PFSK-1 (cell line): ENCODE measurements at regions not wholly inside any gene's neighbourhood (a gene's known extent, or its start where the extent isn't known, plus 50 kb on each side); places are given as distances from the start of the nearest gene placed in this dataset.

Experiments
- FOXP2 ChIP-seq: optimal IDR thresholded peaks from 2 replicates; pipeline ENCODE3; 2011; ENCODE audit warnings: borderline replicate concordance, control low read depth, inconsistent platforms; ENCODE audit not compliant: insufficient read depth; ENCODE audit errors: extremely low read length, extremely low read depth
- POLR2AphosphoS5 ChIP-seq: IDR thresholded peaks from 2 replicates; pipeline ENCODE4 v1.6.1; 2012; ENCODE audit warnings: low read depth, mild to moderate bottlenecking, control low read depth, low read length, moderate library complexity
- SIN3A ChIP-seq: IDR thresholded peaks from 2 replicates; pipeline ENCODE4 v1.6.1; 2012; ENCODE audit warnings: mild to moderate bottlenecking, low read length, moderate library complexity, borderline replicate concordance; ENCODE audit not compliant: insufficient read depth
- TAF1 ChIP-seq: IDR thresholded peaks from 2 replicates; pipeline ENCODE4 v1.6.1; 2012; ENCODE audit warnings: low read length, control low read depth, borderline replicate concordance; ENCODE audit not compliant: insufficient read depth
- TF ChIP-seq, protein P1 (sequence below), 2 experiments: IDR thresholded peaks; 2 replicates each; pipeline versions ENCODE4 v1.6.1 to v1.8.0; 2011 to 2012; ENCODE audit warnings: low read depth in 2 of 2, low read length in 2 of 2, control low read depth in 1 of 2, inconsistent platforms in 1 of 2, mild to moderate bottlenecking in 1 of 2, moderate library complexity in 1 of 2; ENCODE audit not compliant: insufficient read depth in 1 of 2

DNA sequence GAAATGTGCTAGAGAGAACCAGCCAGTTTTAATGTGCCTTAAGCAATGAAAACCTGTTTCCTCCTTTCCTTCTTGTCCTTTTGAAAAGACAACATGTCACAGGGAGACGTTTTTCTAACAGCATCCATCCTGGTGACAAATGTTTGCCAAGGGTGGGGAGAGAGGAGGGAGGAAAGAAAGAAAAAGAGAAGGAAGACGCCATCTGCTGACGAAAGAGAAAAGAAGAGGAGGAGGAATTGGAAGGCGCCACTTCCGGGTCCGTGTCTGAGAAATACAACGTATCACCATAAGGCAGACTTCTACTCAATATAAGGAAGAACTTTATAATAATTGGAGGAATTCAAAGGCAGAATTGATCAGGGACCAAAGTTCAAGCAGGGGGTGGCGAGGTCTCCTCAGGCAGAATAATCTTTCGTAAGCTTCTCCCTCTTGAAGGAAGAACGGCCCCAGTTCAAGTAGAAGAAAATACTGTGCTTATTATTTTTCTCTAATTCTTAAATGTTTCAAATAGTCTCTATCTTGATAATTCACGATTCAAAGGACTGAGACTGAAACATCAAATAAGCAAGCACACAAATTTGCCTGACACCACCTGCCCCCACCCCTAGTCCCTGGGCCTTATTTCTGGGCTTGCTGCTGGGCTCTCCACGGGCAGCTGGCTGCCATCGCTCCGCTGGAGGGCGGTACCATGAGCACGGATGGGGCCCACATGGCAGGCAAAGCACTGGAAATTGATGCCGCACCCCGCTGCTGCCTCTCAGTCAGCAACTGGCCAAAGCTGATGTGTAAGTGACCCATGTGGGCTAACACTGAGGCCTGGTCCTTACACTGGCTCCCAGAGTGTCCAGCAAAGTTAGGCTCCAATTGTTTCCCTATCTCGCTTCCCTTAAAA, 273.7 kb upstream of the KLF14 start:
- TF ChIP-seq TAF1 (no peak), FOXP2 (no peak), SIN3A (no peak), POLR2AphosphoS5 (no peak)
- TF ChIP-seq, protein P1, sequence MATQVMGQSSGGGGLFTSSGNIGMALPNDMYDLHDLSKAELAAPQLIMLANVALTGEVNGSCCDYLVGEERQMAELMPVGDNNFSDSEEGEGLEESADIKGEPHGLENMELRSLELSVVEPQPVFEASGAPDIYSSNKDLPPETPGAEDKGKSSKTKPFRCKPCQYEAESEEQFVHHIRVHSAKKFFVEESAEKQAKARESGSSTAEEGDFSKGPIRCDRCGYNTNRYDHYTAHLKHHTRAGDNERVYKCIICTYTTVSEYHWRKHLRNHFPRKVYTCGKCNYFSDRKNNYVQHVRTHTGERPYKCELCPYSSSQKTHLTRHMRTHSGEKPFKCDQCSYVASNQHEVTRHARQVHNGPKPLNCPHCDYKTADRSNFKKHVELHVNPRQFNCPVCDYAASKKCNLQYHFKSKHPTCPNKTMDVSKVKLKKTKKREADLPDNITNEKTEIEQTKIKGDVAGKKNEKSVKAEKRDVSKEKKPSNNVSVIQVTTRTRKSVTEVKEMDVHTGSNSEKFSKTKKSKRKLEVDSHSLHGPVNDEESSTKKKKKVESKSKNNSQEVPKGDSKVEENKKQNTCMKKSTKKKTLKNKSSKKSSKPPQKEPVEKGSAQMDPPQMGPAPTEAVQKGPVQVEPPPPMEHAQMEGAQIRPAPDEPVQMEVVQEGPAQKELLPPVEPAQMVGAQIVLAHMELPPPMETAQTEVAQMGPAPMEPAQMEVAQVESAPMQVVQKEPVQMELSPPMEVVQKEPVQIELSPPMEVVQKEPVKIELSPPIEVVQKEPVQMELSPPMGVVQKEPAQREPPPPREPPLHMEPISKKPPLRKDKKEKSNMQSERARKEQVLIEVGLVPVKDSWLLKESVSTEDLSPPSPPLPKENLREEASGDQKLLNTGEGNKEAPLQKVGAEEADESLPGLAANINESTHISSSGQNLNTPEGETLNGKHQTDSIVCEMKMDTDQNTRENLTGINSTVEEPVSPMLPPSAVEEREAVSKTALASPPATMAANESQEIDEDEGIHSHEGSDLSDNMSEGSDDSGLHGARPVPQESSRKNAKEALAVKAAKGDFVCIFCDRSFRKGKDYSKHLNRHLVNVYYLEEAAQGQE (IDR thresholded peaks at IDR 0.05; ENCODE audit: insufficient read depth in 1 of 2, low read depth in 2 of 2, low read length in 2 of 2) = no peak

GRCh38 chr7:131008840-131009711, 275.1 kb upstream of the KLF14 start:
- TF ChIP-seq POLR2AphosphoS5 = no peak
- no peak for TF ChIP-seq FOXP2
- TF ChIP-seq, protein P1 (IDR thresholded peaks at IDR 0.05; ENCODE audit: insufficient read depth in 1 of 2, low read depth in 2 of 2, low read length in 2 of 2) = no peak
- TF ChIP-seq SIN3A = no peak
- TF ChIP-seq TAF1 = no peak

DNA sequence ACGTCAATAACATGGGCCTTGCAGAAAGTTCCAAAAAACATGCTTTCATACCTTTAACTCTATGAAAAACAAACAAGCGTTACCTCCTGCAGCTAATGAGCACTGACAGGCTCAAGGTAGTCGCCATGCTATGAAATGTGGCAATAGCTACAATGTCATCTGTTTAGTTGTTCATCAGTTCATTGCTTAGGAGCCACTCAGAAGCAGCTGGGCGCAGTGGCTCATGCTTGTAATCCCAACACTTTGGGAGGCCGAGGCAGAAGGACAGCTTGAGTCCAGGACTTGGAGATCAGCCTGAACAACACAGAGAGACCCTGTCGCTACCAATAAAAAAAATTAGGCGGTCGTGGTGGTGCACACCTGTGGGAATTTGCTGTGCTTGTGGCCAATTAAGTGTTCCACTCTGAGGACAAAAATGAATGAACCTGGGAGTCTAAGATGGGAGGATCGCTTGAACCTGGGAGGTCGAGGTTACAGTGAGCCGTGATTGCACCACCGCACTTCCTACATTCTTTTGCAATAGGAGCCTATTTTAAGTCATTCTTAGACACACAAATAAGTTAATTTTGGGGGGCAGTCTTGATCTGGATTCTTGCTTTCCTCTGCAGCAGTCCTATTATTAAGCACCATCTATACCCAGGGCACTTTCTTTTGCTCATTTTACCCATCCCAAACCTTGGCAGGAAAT, 276.2 kb upstream of the KLF14 start:
- TF ChIP-seq, protein P1 (IDR thresholded peaks at IDR 0.05; ENCODE audit: insufficient read depth in 1 of 2, low read depth in 2 of 2, low read length in 2 of 2) = no peak
- TF ChIP-seq FOXP2 = no peak
- no peak for TF ChIP-seq TAF1
- no peak for TF ChIP-seq POLR2AphosphoS5
- TF ChIP-seq SIN3A = no peak

DNA sequence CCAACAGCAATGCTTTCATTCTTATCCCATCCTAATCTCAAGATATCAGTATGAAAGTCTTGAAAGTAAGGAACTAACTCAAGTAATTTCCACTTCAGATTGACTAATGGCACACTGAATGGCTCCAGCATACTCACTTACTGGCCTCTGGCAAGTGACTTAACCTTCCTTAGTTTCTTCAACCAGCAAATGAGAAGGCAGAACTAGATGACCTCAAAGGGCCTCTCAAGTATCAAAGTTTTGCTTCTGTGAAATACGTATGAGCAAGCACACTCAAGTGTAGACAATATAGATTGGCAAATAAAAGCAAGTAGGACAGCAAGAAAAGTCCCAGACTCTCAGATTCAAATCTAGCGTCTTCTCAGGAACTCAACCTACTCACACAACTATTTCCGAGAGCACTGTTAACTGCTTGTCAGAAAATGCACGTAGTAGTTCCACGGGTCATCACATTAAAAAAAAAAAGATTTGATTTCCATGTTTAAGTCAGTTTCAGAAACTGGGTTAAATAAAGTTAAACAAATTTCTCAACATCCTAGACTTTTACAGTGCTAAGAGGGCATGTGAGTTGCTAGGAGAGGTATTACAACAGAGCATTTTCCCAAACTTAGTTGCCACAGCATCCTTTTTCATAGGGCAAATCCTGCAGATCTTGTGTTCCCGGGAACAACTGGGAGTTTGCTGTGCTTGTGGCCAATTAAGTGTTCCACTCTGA, 276.9 kb upstream of the KLF14 start:
- TF ChIP-seq TAF1 (no peak), SIN3A (no peak), POLR2AphosphoS5 (no peak), FOXP2 (no peak)
- TF ChIP-seq, protein P1 (IDR thresholded peaks at IDR 0.05; ENCODE audit: insufficient read depth in 1 of 2, low read depth in 2 of 2, low read length in 2 of 2) = no peak
